ENCODE measurements at regions not wholly inside any gene's neighbourhood (a gene's known extent, or its start where the extent isn't known, plus 50 kb on each side); places are given as distances from the start of the nearest gene placed in this dataset.

- H3K9me3 ChIP-seq (ENCODE audit: control insufficient read depth in 1 of 2, insufficient read depth in 1 of 2, low read length in 2 of 2): peaks cover 0 to 10% of the 10 kb centered on the region in 2 experiments
- no peak for TF ChIP-seq CTCF (IDR thresholded peaks at IDR 0.05)
- Mint-ChIP-seq H3K4me1 (ENCODE audit: low read depth) (no peaks in the 10 kb centered on the region), H3K27ac (no peak overlapping the region), H3K27me3 (peaks cover 11% of the 10 kb centered on the region), H3K4me3 (no peak overlapping the region), H3K9me3 (no peaks in the 10 kb centered on the region), H3K36me3 (ENCODE audit: low read depth) (no peaks in the 10 kb centered on the region)
- no peak overlapping the region for H3K4me3 ChIP-seq (ENCODE audit: low read length)
- ATAC-seq (ENCODE audit: poor library complexity): no peak
- no peaks in the 10 kb centered on the region for H3K36me3 ChIP-seq (ENCODE audit: insufficient read depth, low read length)
- ChIA-PET CTCF (no interaction called here), POLR2A (no interaction called here)
- no peak overlapping the region for H3K27ac ChIP-seq (ENCODE audit: low read depth in 1 of 2, low read length in 2 of 2)
- DNase-seq: no peak
- H3K27me3 ChIP-seq (ENCODE audit: control insufficient read depth in 1 of 2, insufficient read depth in 2 of 2, low read length in 2 of 2): no peaks in the 10 kb centered on the region
- intact Hi-C loops (cut with DNase I, micrococcal nuclease): no loop called here
- no peaks in the 10 kb centered on the region for H3K4me1 ChIP-seq (ENCODE audit: insufficient read depth, low read length)
These were observed 350.2 kb upstream of the SHH start for GRCh38 chr7:156162451-156162850.

GRCh38 chr7:156160811-156161210 is 348.5 kb upstream of the SHH start:
- no peaks in the 10 kb centered on the region for H3K4me1 ChIP-seq (ENCODE audit: insufficient read depth, low read length)
- Mint-ChIP-seq H3K27me3 (peaks cover 11% of the 10 kb centered on the region), H3K9me3 (no peaks in the 10 kb centered on the region), H3K4me3 (no peak overlapping the region), H3K27ac (no peak overlapping the region), H3K4me1 (ENCODE audit: low read depth) (no peaks in the 10 kb centered on the region), H3K36me3 (ENCODE audit: low read depth) (no peaks in the 10 kb centered on the region)
- TF ChIP-seq CTCF (IDR thresholded peaks at IDR 0.05): no peak
- CTCF ChIA-PET: no interaction called here
- DNase-seq: no peak
- intact Hi-C loops (cut with DNase I, micrococcal nuclease): no loop called here
- H3K36me3 ChIP-seq (ENCODE audit: insufficient read depth, low read length): no peaks in the 10 kb centered on the region
- H3K4me3 ChIP-seq (ENCODE audit: low read length): no peak overlapping the region
- POLR2A ChIA-PET: no interaction called here
- no peak overlapping the region for H3K27ac ChIP-seq (ENCODE audit: low read depth in 1 of 2, low read length in 2 of 2)
- ATAC-seq (ENCODE audit: poor library complexity): no peak
- H3K9me3 ChIP-seq (ENCODE audit: control insufficient read depth in 1 of 2, insufficient read depth in 1 of 2, low read length in 2 of 2): peaks cover 0 to 18% of the 10 kb centered on the region in 2 experiments
- no peaks in the 10 kb centered on the region for H3K27me3 ChIP-seq (ENCODE audit: control insufficient read depth in 1 of 2, insufficient read depth in 2 of 2, low read length in 2 of 2)

GRCh38 chr7:156158693-156159092 is 346.4 kb upstream of the SHH start:
- Mint-ChIP-seq H3K36me3 (ENCODE audit: low read depth) (no peaks in the 10 kb centered on the region), H3K9me3 (no peaks in the 10 kb centered on the region), H3K27me3 (peaks cover 11% of the 10 kb centered on the region), H3K27ac (no peak overlapping the region), H3K4me1 (ENCODE audit: low read depth) (no peaks in the 10 kb centered on the region), H3K4me3 (no peak overlapping the region)
- ChIA-PET POLR2A (no interaction called here), CTCF (no interaction called here)
- no peaks in the 10 kb centered on the region for H3K4me1 ChIP-seq (ENCODE audit: insufficient read depth, low read length)
- H3K27ac ChIP-seq (ENCODE audit: low read depth in 1 of 2, low read length in 2 of 2): no peak overlapping the region
- ATAC-seq (ENCODE audit: poor library complexity): no peak
- TF ChIP-seq CTCF (IDR thresholded peaks at IDR 0.05): no peak
- no peak for DNase-seq
- H3K4me3 ChIP-seq (ENCODE audit: low read length): no peak overlapping the region
- intact Hi-C loops (cut with DNase I, micrococcal nuclease): no loop called here
- H3K36me3 ChIP-seq (ENCODE audit: insufficient read depth, low read length): no peaks in the 10 kb centered on the region
- peaks cover 0 to 18% of the 10 kb centered on the region in 2 experiments for H3K9me3 ChIP-seq (ENCODE audit: control insufficient read depth in 1 of 2, insufficient read depth in 1 of 2, low read length in 2 of 2)
- no peaks in the 10 kb centered on the region for H3K27me3 ChIP-seq (ENCODE audit: control insufficient read depth in 1 of 2, insufficient read depth in 2 of 2, low read length in 2 of 2)

Data from CD4-positive, alpha-beta T cell (primary cell).